Panc1 (cell line): ENCODE measurements at regions not wholly inside any gene's neighbourhood (a gene's known extent, or its start where the extent isn't known, plus 50 kb on each side); places are given as distances from the start of the nearest gene placed in this dataset.

Source experiments
- ATAC-seq: fragments of 200-7000 bp; cut with Tn5 transposase; 2 replicates; pipeline ENCODE4 v1.9.1; 2020; ENCODE audit warnings: mild to moderate bottlenecking, moderate library complexity
- BruUV-seq: library from RNA; stranded (reverse); fragments of 400-500 nt; replicated peaks from 2 replicates; lab custom pipeline; 2021; lab: Mats Ljungman, UMichigan
- CTCF ChIA-PET: fragments of 300-600 bp; sonication (Branson Sonifier 250); formaldehyde crosslinking; loops from one replicate; lab custom pipeline; 2022; ENCODE audit warnings: antibody characterized with exemption; lab: Charles Lee
- POLR2A ChIA-PET: fragments of 300-600 bp; sonication (Branson Sonifier 250); formaldehyde crosslinking; loops from one replicate; lab custom pipeline; 2022; ENCODE audit warnings: antibody characterized with exemption; lab: Charles Lee
- DNase-seq: peaks from one replicate; pipeline ENCODE4 v3.0.0-alpha.2; 2010; ENCODE audit warnings: low read depth, low spot score
- H3K27ac ChIP-seq: 2 replicates; pipeline ENCODE4 v1.5.1; 2011; ENCODE audit warnings: mild to moderate bottlenecking, low read length, inconsistent platforms
- H3K27me3 ChIP-seq: fragments of 200-500 bp; sonication (Bioruptor generic); 2 replicates; pipeline ENCODE4 v1.6.0; 2014; ENCODE audit warnings: low read length, inconsistent platforms; ENCODE audit not compliant: control insufficient read depth, insufficient read depth
- H3K36me3 ChIP-seq: fragments of 200-500 bp; sonication (Bioruptor generic); 2 replicates; pipeline ENCODE4 v1.5.1; 2014; ENCODE audit warnings: inconsistent platforms, mild to moderate bottlenecking, low read length, moderate library complexity; ENCODE audit not compliant: control insufficient read depth, insufficient read depth
- H3K4me1 ChIP-seq: 2 replicates; pipeline ENCODE4 v1.5.1; 2011; ENCODE audit warnings: inconsistent platforms, mild to moderate bottlenecking, low read length, moderate library complexity; ENCODE audit not compliant: control insufficient read depth, insufficient read depth
- H3K4me3 ChIP-seq, 2 experiments: 2 replicates each; pipeline ENCODE4 v1.5.1; 2011 to 2012; ENCODE audit warnings: low read depth in 2 of 2, low read length in 2 of 2, mild to moderate bottlenecking in 2 of 2, inconsistent platforms in 1 of 2, moderate library complexity in 1 of 2
- H3K9me3 ChIP-seq: fragments of 200-500 bp; sonication (Bioruptor generic); 2 replicates; pipeline ENCODE4 v1.5.1; 2014; ENCODE audit warnings: low read depth, mild to moderate bottlenecking, inconsistent platforms, low read length, moderate library complexity; ENCODE audit not compliant: control insufficient read depth, insufficient read depth
- POLR2AphosphoS5 ChIP-seq: IDR thresholded peaks from 2 replicates; pipeline ENCODE4 v1.6.1; 2012; ENCODE audit warnings: mild to moderate bottlenecking, low read depth, low read length, moderate library complexity
- REST ChIP-seq, 2 experiments: IDR thresholded peaks; 2 replicates each; pipeline ENCODE4 v1.6.1; 2011 to 2012; ENCODE audit warnings: low read depth in 2 of 2, control low read depth in 1 of 2, low read length in 1 of 2, mild to moderate bottlenecking in 1 of 2, moderate library complexity in 1 of 2; ENCODE audit not compliant: insufficient read depth in 1 of 2
- SIN3A ChIP-seq: IDR thresholded peaks from 2 replicates; pipeline ENCODE4 v1.6.1; 2012; ENCODE audit warnings: low read depth, mild to moderate bottlenecking, low read length, moderate library complexity, borderline replicate concordance; ENCODE audit not compliant: insufficient read depth
- TCF7L2 ChIP-seq: IDR thresholded peaks from 2 replicates; pipeline ENCODE4 v1.6.1; 2011; ENCODE audit warnings: mild to moderate bottlenecking, low read depth, low read length, inconsistent platforms
- in situ Hi-C: cut with HindIII; loops from 2 replicates; pipeline ENCODE4 v1.10.0; 2016; ENCODE audit warnings: low sequenced_read_pairs, low pct_unique_long_range_greater_than_20kb
- intact Hi-C: fragments of 100-400 bp; cut with micrococcal nuclease; formaldehyde crosslinking; loops from one replicate; pipeline ENCODE4 v1.10.0; 2022; ENCODE audit not compliant: unreplicated experiment
- TF ChIP-seq, protein P1 (sequence below): fragments of 450-650 bp; IDR thresholded peaks from 2 replicates; pipeline ENCODE4 v1.5.1; 2017; ENCODE audit warnings: mild to moderate bottlenecking

GRCh38 chr2:37585982-37586621 lies 85.3 kb downstream of the CDC42EP3 start:
- no TSS peak for BruUV-seq
- CTCF ChIA-PET = no interaction called here
- intact Hi-C loops = no loop called here
- Histone ChIP-seq H3K4me1 (0 out of 2 replicates have a peak, but pooled peaks cover 2% of the 10 kb centered on the region), H3K27ac (no peak overlapping the region), H3K4me3 (peak overlapping the region in 1 of 2 experiments; percentile 15; a peak in 1 of 4 replicates), H3K9me3 (no peaks in the 10 kb centered on the region), H3K36me3 (no peaks in the 10 kb centered on the region), H3K27me3 (no peaks in the 10 kb centered on the region)
- TF ChIP-seq POLR2AphosphoS5 (no peak), SIN3A (no peak), TCF7L2 (no peak)
- TF ChIP-seq, protein P1, sequence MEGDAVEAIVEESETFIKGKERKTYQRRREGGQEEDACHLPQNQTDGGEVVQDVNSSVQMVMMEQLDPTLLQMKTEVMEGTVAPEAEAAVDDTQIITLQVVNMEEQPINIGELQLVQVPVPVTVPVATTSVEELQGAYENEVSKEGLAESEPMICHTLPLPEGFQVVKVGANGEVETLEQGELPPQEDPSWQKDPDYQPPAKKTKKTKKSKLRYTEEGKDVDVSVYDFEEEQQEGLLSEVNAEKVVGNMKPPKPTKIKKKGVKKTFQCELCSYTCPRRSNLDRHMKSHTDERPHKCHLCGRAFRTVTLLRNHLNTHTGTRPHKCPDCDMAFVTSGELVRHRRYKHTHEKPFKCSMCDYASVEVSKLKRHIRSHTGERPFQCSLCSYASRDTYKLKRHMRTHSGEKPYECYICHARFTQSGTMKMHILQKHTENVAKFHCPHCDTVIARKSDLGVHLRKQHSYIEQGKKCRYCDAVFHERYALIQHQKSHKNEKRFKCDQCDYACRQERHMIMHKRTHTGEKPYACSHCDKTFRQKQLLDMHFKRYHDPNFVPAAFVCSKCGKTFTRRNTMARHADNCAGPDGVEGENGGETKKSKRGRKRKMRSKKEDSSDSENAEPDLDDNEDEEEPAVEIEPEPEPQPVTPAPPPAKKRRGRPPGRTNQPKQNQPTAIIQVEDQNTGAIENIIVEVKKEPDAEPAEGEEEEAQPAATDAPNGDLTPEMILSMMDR = no peak
- in situ Hi-C loops = no loop called here
- DNase-seq (no peak), ATAC-seq (peak; percentile 75; the same call in 1 of the 2 replicates)
- POLR2A ChIA-PET = no interaction called here

DNA sequence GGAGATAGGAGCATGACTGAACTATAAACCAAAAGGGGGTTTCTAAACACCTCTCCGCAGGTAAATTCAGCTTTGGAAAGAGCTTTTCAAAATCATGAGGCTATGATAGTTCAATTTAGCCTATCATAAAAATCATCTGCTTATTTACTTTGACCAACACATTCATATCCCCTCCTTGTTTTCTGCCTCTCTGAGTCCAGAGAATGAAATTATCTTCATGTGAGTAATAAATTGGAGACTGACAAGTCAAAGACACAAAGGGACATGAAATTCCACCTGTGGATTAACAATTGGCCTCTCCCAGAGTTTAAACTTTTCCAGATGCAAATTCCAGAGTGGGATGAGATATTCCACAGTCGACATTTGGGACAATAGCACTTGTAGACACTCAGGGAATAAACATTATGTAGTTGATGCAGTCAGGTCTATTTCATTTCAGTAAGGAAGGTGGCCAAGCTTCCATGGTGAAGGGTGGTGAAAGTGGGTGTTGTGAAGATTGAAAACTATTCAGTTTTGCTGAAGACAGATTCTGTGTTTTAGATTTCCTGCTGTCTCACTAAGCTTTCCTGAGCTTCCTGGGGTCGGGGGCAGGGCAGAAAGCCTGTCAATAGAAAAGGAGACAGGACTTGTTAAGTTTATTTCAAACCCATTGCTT lies 84.7 kb downstream of the CDC42EP3 start:
- TF ChIP-seq SIN3A (no peak), POLR2AphosphoS5 (no peak), REST (IDR thresholded peaks at IDR 0.05; ENCODE audit: insufficient read depth in 1 of 2, low read depth in 2 of 2, low read length in 1 of 2) (no peak), TCF7L2 (no peak)
- TF ChIP-seq, protein P1 = no peak
- BruUV-seq = no TSS peak
- no peaks in the 10 kb centered on the region for H3K9me3 ChIP-seq
- DNase-seq (no peak), ATAC-seq (no peak)
- in situ Hi-C loops (no loop called here), intact Hi-C loops (no loop called here)
- no peaks in the 10 kb centered on the region for H3K36me3 ChIP-seq
- POLR2A ChIA-PET = no interaction called here
- H3K27ac ChIP-seq = no peak overlapping the region
- H3K4me3 ChIP-seq = no peak overlapping the region
- 0 out of 2 replicates have a peak, but pooled peaks cover 2% of the 10 kb centered on the region for H3K4me1 ChIP-seq
- no peaks in the 10 kb centered on the region for H3K27me3 ChIP-seq
- CTCF ChIA-PET = no interaction called here
